HUES48 (cell line): ENCODE measurements at regions not wholly inside any gene's neighbourhood (a gene's known extent, or its start where the extent isn't known, plus 50 kb on each side); places are given as distances from the start of the nearest gene placed in this dataset.

Experiments used
- H3K27ac ChIP-seq: one replicate; pipeline ENCODE4 v1.7.0; 2013; ENCODE audit warnings: low read depth, low read length, inconsistent platforms
- H3K27me3 ChIP-seq: 2 replicates; pipeline ENCODE4 v1.6.1; 2013; ENCODE audit warnings: mild to moderate bottlenecking, low read length; ENCODE audit not compliant: control insufficient read depth, insufficient read depth
- H3K36me3 ChIP-seq: 2 replicates; pipeline ENCODE4 v1.6.1; 2013; ENCODE audit warnings: low read length; ENCODE audit not compliant: control insufficient read depth, insufficient read depth
- H3K4me1 ChIP-seq: 2 replicates; pipeline ENCODE4 v1.6.1; 2013; ENCODE audit warnings: mild to moderate bottlenecking, low read length; ENCODE audit not compliant: control insufficient read depth, insufficient read depth
- H3K4me3 ChIP-seq: 2 replicates; pipeline ENCODE4 v1.5.1; 2013; ENCODE audit warnings: mild to moderate bottlenecking, low read depth, low read length
- H3K9ac ChIP-seq: 2 replicates; pipeline ENCODE4 v1.6.1; 2013; ENCODE audit warnings: mild to moderate bottlenecking, low read depth, low read length, moderate library complexity
- H3K9me3 ChIP-seq: 2 replicates; pipeline ENCODE4 v1.6.1; 2013; ENCODE audit warnings: low read length; ENCODE audit not compliant: control insufficient read depth, insufficient read depth

- Histone ChIP-seq H3K9ac (no peak overlapping the region), H3K4me3 (no peak overlapping the region), H3K27me3 (no peaks in the 10 kb centered on the region; the same call in 1 of the 2 replicates), H3K27ac (no peak overlapping the region), H3K4me1 (peaks cover 8% of the 10 kb centered on the region), H3K36me3 (no peaks in the 10 kb centered on the region), H3K9me3 (no peaks in the 10 kb centered on the region)
Observed at GRCh38 chr1:172822886-172823285, 164.0 kb downstream of the FASLG start.

DNA sequence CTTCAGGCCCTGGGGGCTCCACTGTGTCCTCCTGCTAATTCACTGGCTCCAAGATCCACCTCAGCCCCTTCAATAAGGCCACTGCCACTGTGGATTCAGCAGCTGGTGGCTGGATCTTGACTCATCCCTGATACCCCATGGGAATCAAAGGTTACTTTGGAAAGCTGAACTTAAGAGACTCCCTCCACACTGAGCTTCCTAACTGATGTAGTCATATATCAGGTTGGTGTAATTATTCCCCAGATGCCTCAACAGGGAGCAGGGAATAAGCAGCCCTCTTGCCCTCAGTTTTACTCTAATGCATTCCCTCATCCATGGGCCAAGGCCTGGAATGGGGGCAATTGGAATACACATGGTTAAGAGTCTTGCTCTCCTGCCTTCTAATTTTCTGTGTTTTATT lies 164.6 kb downstream of the FASLG start:
- Histone ChIP-seq H3K36me3 (no peaks in the 10 kb centered on the region), H3K4me3 (no peak overlapping the region), H3K27me3 (no peaks in the 10 kb centered on the region; the same call in 1 of the 2 replicates), H3K27ac (no peak overlapping the region), H3K4me1 (peaks cover 8% of the 10 kb centered on the region), H3K9me3 (no peaks in the 10 kb centered on the region), H3K9ac (no peak overlapping the region)

- H3K4me1 ChIP-seq, result peaks cover 8% of the 10 kb centered on the region
- no peaks in the 10 kb centered on the region for H3K36me3 ChIP-seq
- no peak overlapping the region for H3K27ac ChIP-seq
- no peaks in the 10 kb centered on the region for H3K9me3 ChIP-seq
- H3K9ac ChIP-seq, result no peak overlapping the region
- no peaks in the 10 kb centered on the region; the same call in 1 of the 2 replicates for H3K27me3 ChIP-seq
- H3K4me3 ChIP-seq, result no peak overlapping the region
Observed at GRCh38 chr1:172824209-172824608, 165.3 kb downstream of the FASLG start.

GRCh38 chr1:172826096-172826741 lies 167.3 kb downstream of the FASLG start:
- peaks cover 4% of the 10 kb centered on the region for H3K4me1 ChIP-seq
- H3K27me3 ChIP-seq, result no peaks in the 10 kb centered on the region; the same call in 1 of the 2 replicates
- H3K27ac ChIP-seq, result no peak overlapping the region
- no peak overlapping the region for H3K9ac ChIP-seq
- H3K9me3 ChIP-seq, result no peaks in the 10 kb centered on the region
- no peaks in the 10 kb centered on the region for H3K36me3 ChIP-seq
- peak overlapping the region; percentile 12; the same call in 1 of the 2 replicates for H3K4me3 ChIP-seq

GRCh38 chr1:172827301-172827700 lies 168.4 kb downstream of the FASLG start:
- H3K27ac ChIP-seq, result no peak overlapping the region
- H3K4me3 ChIP-seq, result no peak overlapping the region
- peaks cover 4% of the 10 kb centered on the region for H3K4me1 ChIP-seq
- no peaks in the 10 kb centered on the region; the same call in 1 of the 2 replicates for H3K27me3 ChIP-seq
- no peaks in the 10 kb centered on the region for H3K36me3 ChIP-seq
- H3K9me3 ChIP-seq, result no peaks in the 10 kb centered on the region
- H3K9ac ChIP-seq, result no peak overlapping the region

DNA sequence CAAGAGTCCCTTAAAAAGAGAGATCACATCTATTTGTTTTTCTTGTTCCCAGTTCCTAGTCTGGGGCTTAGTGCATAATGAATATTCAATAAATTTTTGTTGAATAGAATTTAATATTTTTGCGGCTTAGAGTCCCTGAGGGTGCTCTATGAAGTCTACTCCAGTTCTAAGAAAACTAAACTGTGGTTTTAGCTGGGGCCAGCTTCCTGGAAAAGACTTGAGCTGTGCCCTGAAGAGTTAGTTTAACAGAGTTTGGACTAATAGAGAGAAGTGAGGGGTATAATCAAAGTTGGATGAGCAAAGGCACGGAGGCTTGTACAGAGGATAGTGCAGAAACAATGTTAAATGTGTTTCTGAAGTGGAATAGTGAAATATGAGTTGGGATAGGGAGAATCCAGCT lies 168.9 kb downstream of the FASLG start:
- no peak overlapping the region for H3K9ac ChIP-seq
- H3K27me3 ChIP-seq, result no peaks in the 10 kb centered on the region; the same call in 1 of the 2 replicates
- H3K27ac ChIP-seq, result no peak overlapping the region
- H3K9me3 ChIP-seq, result no peaks in the 10 kb centered on the region
- peaks cover 4% of the 10 kb centered on the region for H3K4me1 ChIP-seq
- no peaks in the 10 kb centered on the region for H3K36me3 ChIP-seq
- H3K4me3 ChIP-seq, result no peak overlapping the region

DNA sequence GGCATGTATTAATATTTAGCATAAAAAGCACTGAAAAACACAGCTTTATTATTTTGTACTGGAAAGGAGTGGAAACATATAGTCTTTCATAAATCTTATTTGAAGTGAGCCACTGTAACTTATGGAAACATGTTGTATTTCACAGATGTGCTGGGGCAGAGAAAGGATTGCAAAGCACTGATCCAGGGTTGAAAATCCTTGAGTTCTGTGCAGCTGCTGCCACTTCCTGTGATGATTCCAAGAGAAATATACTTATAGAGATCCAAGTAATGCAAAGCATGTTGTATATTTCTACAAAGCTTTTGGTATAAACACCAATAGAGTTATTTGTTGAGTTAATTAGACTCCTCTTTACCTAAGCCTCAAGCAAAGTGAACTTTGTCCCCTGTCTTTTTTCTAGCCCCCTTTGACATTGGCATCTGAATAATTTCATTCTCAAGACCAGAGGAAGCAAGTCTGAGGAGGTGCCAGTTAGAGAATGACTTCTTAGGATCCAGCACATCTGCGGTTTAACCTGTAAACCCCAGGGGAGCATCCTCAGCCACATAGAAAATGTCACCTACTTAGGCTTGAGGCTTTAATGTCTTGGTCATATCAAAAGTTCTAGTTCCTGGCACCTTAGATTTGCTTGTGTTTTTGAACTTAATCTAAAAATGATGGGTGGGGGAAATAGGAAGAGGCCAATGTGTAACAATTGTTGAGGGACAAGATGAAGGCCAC lies 173.3 kb downstream of the FASLG start:
- Histone ChIP-seq H3K4me1 (no peaks in the 10 kb centered on the region), H3K9me3 (no peaks in the 10 kb centered on the region), H3K27me3 (no peaks in the 10 kb centered on the region; the same call in 1 of the 2 replicates), H3K4me3 (no peak overlapping the region), H3K9ac (no peak overlapping the region), H3K36me3 (no peaks in the 10 kb centered on the region), H3K27ac (no peak overlapping the region)

GRCh38 chr1:172833954-172834353 lies 175.1 kb downstream of the FASLG start:
- Histone ChIP-seq H3K27ac (no peak overlapping the region), H3K9ac (no peak overlapping the region), H3K27me3 (no peaks in the 10 kb centered on the region), H3K4me3 (no peak overlapping the region), H3K4me1 (no peaks in the 10 kb centered on the region), H3K36me3 (no peaks in the 10 kb centered on the region), H3K9me3 (no peaks in the 10 kb centered on the region)

DNA sequence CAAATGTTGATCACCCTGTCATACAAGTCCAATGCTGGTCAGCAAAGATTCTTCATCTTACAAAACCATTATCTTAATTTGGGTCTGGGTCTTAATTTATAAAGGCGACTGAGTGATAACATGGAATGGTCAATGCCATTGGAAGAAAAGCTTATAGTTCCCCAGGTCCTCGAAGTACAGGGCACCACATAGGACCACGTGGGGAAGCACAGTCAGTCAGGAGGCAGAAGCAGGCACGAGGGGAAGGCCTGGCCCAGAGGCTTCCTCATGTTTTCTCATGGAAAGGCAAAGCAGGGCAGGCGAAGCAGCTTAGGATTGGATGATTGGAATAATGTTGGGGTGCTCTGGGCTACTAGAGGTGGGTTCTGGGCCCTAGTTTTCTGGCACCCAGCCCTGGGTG lies 175.7 kb downstream of the FASLG start:
- no peaks in the 10 kb centered on the region for H3K4me1 ChIP-seq
- no peak overlapping the region for H3K27ac ChIP-seq
- no peak overlapping the region for H3K9ac ChIP-seq

GRCh38 chr1:172835834-172836233 lies 176.9 kb downstream of the FASLG start:
- Histone ChIP-seq H3K4me3 (no peak overlapping the region), H3K27ac (no peak overlapping the region), H3K9me3 (no peaks in the 10 kb centered on the region), H3K36me3 (no peaks in the 10 kb centered on the region), H3K9ac (no peak overlapping the region), H3K4me1 (no peaks in the 10 kb centered on the region), H3K27me3 (no peaks in the 10 kb centered on the region)

More for the DNA sequence above, 175.7 kb downstream of the FASLG start:
- no peaks in the 10 kb centered on the region for H3K27me3 ChIP-seq
- no peaks in the 10 kb centered on the region for H3K9me3 ChIP-seq
- no peaks in the 10 kb centered on the region for H3K36me3 ChIP-seq
- H3K4me3 ChIP-seq, result no peak overlapping the region
